CD4-positive, alpha-beta T cell (primary cell): ENCODE measurements at regions not wholly inside any gene's neighbourhood (a gene's known extent, or its start where the extent isn't known, plus 50 kb on each side); places are given as distances from the start of the nearest gene placed in this dataset.

ENCODE experiments used
- ATAC-seq: fragments of 200-7000 bp; cut with Tn5 transposase; one replicate; pipeline ENCODE4 v1.10.0; 2022; ENCODE audit warnings: mild to moderate bottlenecking; ENCODE audit not compliant: poor library complexity
- CTCF ChIA-PET: fragments of 350-600 bp; sonication (Branson Sonifier 250); formaldehyde crosslinking; loops from one replicate; lab custom pipeline; 2021; ENCODE audit warnings: antibody characterized with exemption, inconsistent platforms; lab: Charles Lee
- POLR2A ChIA-PET: fragments of 350-600 bp; sonication (Branson Sonifier 250); formaldehyde crosslinking; loops from one replicate; lab custom pipeline; 2021; ENCODE audit warnings: antibody characterized with exemption, inconsistent platforms; lab: Charles Lee
- DNase-seq, 14 experiments: peaks; one replicate each; pipeline ENCODE4 v3.0.0-alpha.2; 2013 to 2020; ENCODE audit warnings: mixed read lengths in 2 of 14
- H3K27ac ChIP-seq, 2 donors: one replicate each; pipeline versions ENCODE4 v1.5.1 to v1.7.0; 2013; ENCODE audit warnings: low read length in 2 of 2, low read depth in 1 of 2, mild to moderate bottlenecking in 1 of 2
- H3K27me3 ChIP-seq, 2 experiments: 1 replicate in 1 of 2; 2 replicates in 1 of 2; pipeline versions ENCODE4 v1.6.1 to v1.7.0; 2013; ENCODE audit warnings: low read length in 2 of 2, control low read depth in 1 of 2, mild to moderate bottlenecking in 1 of 2, moderate library complexity in 1 of 2; ENCODE audit not compliant: insufficient read depth in 2 of 2, control insufficient read depth in 1 of 2
- H3K36me3 ChIP-seq: one replicate; pipeline ENCODE4 v1.6.1; 2013; ENCODE audit warnings: low read length, control low read depth; ENCODE audit not compliant: insufficient read depth
- H3K4me1 ChIP-seq: one replicate; pipeline ENCODE4 v1.6.1; 2013; ENCODE audit warnings: low read length, control low read depth; ENCODE audit not compliant: insufficient read depth
- H3K4me3 ChIP-seq: one replicate; pipeline ENCODE4 v1.5.1; 2013; ENCODE audit warnings: mild to moderate bottlenecking, low read length, moderate library complexity
- H3K9me3 ChIP-seq, 2 experiments: 1 replicate in 1 of 2; 2 replicates in 1 of 2; pipeline versions ENCODE4 v1.6.1 to v1.7.0; 2013; ENCODE audit warnings: low read length in 2 of 2, mild to moderate bottlenecking in 2 of 2, control low read depth in 1 of 2, moderate library complexity in 1 of 2; ENCODE audit not compliant: control insufficient read depth in 1 of 2, insufficient read depth in 1 of 2
- H3K27ac Mint-ChIP-seq: one replicate; pipeline ENCODE4 v1.8.0; 2020; ENCODE audit warnings: mixed read lengths
- H3K27me3 Mint-ChIP-seq: one replicate; pipeline ENCODE4 v1.8.0; 2021; ENCODE audit warnings: mixed read lengths
- H3K36me3 Mint-ChIP-seq: one replicate; pipeline ENCODE4 v1.8.0; 2021; ENCODE audit warnings: low read depth, mixed read lengths
- H3K4me1 Mint-ChIP-seq: one replicate; pipeline ENCODE4 v1.8.0; 2021; ENCODE audit warnings: low read depth, mixed read lengths
- H3K4me3 Mint-ChIP-seq: one replicate; pipeline ENCODE4 v1.8.0; 2020; ENCODE audit warnings: mild to moderate bottlenecking, mixed read lengths
- H3K9me3 Mint-ChIP-seq: one replicate; pipeline ENCODE4 v1.8.0; 2020; ENCODE audit warnings: mixed read lengths
- intact Hi-C, 2 experiments: fragments of 100-400 bp; cut with DNase I in 1 of 2; cut with micrococcal nuclease in 1 of 2; formaldehyde crosslinking; loops; one replicate each; pipeline versions ENCODE4 v1.15.1 to v1.9.0; 2023 to 2025; cut with DNase I, micrococcal nuclease
- TF ChIP-seq, protein P1 (sequence below): fragments of 200-600 bp; IDR thresholded peaks from one replicate; pipeline ENCODE4 v1.8.0; 2022; ENCODE audit warnings: antibody characterized with exemption, mild to moderate bottlenecking

DNA sequence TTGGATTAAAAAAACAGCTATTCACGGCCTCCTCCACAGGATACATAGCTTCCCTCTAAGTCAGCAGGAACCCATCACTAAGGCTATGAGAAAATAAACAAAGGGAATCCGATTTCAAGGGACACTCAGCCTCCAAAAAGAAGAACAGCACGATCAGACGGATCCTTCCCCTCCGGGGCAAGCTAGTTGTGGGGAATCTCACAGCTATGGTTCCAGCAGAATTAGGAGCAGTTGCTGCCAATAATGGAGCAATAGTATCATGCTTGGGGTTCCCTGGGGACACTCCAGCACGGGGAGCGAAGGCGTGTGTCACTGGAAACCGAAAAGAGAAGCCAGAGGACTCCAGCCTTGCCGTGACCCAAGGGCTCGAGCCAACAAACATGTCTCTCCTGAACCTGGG, 163.1 kb downstream of the TTC32 start:
- H3K9me3 Mint-ChIP-seq: no peaks in the 10 kb centered on the region
- H3K36me3 Mint-ChIP-seq: no peaks in the 10 kb centered on the region
- no peak for ATAC-seq
- no peak overlapping the region for H3K27ac Mint-ChIP-seq
- Histone ChIP-seq H3K9me3 (no peaks in the 10 kb centered on the region), H3K4me3 (no peak overlapping the region), H3K4me1 (no peaks in the 10 kb centered on the region), H3K27me3 (no peaks in the 10 kb centered on the region), H3K36me3 (no peaks in the 10 kb centered on the region), H3K27ac (no peak overlapping the region)
- TF ChIP-seq, protein P1, sequence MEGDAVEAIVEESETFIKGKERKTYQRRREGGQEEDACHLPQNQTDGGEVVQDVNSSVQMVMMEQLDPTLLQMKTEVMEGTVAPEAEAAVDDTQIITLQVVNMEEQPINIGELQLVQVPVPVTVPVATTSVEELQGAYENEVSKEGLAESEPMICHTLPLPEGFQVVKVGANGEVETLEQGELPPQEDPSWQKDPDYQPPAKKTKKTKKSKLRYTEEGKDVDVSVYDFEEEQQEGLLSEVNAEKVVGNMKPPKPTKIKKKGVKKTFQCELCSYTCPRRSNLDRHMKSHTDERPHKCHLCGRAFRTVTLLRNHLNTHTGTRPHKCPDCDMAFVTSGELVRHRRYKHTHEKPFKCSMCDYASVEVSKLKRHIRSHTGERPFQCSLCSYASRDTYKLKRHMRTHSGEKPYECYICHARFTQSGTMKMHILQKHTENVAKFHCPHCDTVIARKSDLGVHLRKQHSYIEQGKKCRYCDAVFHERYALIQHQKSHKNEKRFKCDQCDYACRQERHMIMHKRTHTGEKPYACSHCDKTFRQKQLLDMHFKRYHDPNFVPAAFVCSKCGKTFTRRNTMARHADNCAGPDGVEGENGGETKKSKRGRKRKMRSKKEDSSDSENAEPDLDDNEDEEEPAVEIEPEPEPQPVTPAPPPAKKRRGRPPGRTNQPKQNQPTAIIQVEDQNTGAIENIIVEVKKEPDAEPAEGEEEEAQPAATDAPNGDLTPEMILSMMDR: no peak
- no peak overlapping the region for H3K4me3 Mint-ChIP-seq
- no peaks in the 10 kb centered on the region for H3K4me1 Mint-ChIP-seq
- intact Hi-C loops: no loop called here
- POLR2A ChIA-PET: no interaction called here
- no peak for DNase-seq
- peaks cover 15% of the 10 kb centered on the region for H3K27me3 Mint-ChIP-seq
- CTCF ChIA-PET: no interaction called here

DNA sequence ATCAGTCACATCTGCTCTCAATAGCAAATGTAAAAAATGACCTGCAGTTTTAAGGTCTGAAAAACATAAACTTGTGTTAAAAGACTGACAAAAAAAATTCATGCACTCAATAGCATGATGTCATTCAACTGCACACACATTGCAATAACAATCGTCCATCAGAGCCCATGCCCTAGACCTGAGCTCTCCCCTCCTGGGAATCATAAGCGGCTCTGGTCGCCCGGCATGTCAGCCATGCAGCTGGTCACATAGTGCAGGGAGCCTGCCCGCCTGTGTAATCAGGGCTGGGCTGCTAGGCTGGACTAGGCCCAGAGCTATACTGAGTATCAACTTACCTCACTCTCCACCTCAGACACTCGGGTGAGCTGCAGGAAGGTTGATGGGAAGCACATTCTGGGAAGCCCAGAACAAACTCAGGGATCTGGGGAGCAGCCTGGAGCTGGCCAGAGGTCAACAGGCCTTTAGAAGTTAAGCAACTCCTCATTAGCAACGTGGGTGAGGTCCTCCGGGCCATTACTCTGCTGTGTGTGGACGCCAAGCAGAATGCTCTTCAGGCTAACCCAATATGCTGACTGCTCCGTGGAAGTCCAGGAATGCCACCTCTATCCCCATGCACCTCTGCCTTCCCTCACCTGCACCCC, 165.5 kb downstream of the TTC32 start:
- CTCF ChIA-PET: no interaction called here
- no peak overlapping the region for H3K4me3 ChIP-seq
- Mint-ChIP-seq H3K4me3 (no peak overlapping the region), H3K27me3 (peaks cover 15% of the 10 kb centered on the region), H3K9me3 (no peaks in the 10 kb centered on the region), H3K27ac (no peak overlapping the region), H3K36me3 (no peaks in the 10 kb centered on the region), H3K4me1 (no peaks in the 10 kb centered on the region)
- no peaks in the 10 kb centered on the region for H3K27me3 ChIP-seq
- no peaks in the 10 kb centered on the region for H3K4me1 ChIP-seq
- DNase-seq: no peak
- no peaks in the 10 kb centered on the region for H3K9me3 ChIP-seq
- intact Hi-C loops: no loop called here
- ATAC-seq: no peak
- no peaks in the 10 kb centered on the region for H3K36me3 ChIP-seq
- POLR2A ChIA-PET: no interaction called here
- no peak overlapping the region for H3K27ac ChIP-seq
- TF ChIP-seq, protein P1: no peak

DNA sequence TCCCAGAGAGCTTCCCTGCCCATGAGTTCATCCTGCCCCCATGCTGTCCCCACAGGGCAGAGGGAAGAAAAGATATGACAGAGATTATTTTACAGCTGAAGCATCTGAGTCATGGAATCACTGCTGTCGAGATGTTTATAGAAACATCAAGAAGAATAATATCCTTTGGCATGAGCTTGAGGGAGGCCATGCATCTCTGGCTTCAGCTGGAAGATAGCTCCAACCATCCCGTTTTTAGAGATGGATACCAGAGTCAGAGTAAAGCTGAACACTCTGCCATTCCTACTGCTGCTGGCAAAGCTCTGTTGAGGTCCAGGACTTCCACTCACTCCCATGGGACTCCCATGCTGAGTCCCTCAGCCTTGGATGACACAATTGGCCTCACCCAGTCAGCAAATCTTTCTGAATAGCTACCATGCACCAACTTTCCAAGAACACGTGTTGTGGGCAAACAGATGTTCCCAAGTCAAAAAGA, 167.8 kb downstream of the TTC32 start:
- TF ChIP-seq, protein P1: no peak
- Histone ChIP-seq H3K27ac (no peak overlapping the region), H3K27me3 (no peaks in the 10 kb centered on the region), H3K4me3 (no peak overlapping the region), H3K9me3 (no peaks in the 10 kb centered on the region), H3K36me3 (no peaks in the 10 kb centered on the region), H3K4me1 (no peaks in the 10 kb centered on the region)
- intact Hi-C loops: no loop called here
- Mint-ChIP-seq H3K4me3 (no peak overlapping the region), H3K27ac (no peak overlapping the region), H3K27me3 (peaks cover 15% of the 10 kb centered on the region), H3K4me1 (no peaks in the 10 kb centered on the region), H3K9me3 (no peaks in the 10 kb centered on the region), H3K36me3 (no peaks in the 10 kb centered on the region)
- ChIA-PET POLR2A (no interaction called here), CTCF (no interaction called here)
- ATAC-seq (no peak), DNase-seq (no peak)
